ENCODE measurements at regions not wholly inside any gene's neighbourhood (a gene's known extent, or its start where the extent isn't known, plus 50 kb on each side); places are given as distances from the start of the nearest gene placed in this dataset.

DNA sequence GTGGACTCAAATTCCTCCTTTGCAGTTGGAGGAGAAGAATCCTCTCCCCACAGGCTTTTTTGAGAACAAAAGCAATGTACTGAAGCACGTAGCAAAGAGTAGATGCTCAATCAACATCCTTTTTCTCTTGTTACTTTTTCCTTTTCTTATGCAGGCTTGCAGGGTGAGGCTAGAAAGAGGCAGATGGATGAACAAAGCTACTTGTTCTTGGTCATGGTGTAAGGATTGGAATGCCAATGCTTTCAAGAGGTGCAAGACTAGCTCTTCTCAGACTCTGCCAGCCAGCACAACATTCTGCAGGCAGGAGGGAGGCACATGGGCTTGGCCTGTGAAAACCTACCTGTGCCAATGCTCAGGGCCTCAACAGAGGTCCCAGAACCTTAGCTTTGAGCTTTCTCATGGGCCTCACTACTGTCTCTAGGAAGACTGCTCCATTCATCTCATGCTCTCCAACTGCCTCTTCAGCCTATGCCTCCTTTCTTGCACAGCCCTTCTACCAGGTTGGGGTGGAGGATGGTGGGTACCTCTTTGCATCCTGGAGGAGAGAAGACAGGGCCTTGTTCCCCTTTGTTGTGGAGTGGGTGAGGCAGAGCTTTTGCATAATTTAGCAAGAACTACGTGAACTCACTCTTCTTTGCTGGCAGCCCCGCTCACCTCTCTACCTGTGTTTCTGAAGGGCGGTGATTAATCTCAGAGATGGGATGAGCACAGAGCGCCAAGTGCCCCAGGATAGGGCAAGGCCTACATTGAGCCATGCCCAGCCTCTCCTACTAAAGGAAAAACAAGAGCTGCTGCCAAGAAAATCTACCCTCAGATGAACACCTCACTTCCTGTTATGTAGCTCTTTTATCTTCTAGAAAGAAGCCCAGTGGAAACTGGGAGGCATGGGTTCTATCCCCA lies 1119.7 kb downstream of the VRK1 start:
- DNase-seq = no peak

DNA sequence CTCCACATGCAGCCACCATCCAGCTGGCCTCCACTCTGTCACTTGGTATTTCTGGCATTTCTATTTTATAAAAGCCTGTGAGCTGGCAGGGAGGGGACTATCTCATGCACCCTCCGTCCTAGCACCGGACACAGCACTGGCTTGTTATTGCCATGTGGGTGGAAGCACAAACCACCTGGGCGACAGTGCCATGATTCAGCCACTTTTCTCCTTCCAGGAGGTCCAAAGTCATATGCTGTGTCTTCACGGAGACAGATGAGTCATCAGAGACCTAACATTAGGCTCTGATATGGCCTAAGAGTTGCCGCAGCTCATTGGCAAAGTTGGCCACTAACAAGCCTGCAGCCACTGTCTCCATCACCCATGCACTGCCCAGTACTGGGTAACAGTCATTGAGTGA lies 1123.0 kb downstream of the VRK1 start:
- DNase-seq = no peak

DNA sequence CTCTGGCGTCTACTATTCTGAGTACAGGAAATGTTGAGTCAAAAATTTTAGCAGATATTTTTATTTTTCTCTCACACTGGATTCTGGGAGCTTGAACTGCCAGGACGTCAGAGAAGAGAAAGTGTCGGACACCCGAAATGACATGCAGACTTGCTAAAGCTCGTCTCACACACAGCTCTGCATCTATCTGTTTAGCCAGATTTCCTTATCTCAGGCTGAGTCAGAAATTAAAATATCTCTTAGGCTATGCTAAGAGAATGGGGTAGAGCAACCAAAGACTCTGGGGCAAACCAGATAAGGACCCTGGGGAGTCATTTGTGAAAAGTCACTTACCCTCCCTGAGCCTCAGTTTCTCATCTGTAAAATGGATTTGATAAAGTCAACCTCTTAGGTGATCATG lies 1124.1 kb downstream of the VRK1 start:
- no peak for DNase-seq

DNA sequence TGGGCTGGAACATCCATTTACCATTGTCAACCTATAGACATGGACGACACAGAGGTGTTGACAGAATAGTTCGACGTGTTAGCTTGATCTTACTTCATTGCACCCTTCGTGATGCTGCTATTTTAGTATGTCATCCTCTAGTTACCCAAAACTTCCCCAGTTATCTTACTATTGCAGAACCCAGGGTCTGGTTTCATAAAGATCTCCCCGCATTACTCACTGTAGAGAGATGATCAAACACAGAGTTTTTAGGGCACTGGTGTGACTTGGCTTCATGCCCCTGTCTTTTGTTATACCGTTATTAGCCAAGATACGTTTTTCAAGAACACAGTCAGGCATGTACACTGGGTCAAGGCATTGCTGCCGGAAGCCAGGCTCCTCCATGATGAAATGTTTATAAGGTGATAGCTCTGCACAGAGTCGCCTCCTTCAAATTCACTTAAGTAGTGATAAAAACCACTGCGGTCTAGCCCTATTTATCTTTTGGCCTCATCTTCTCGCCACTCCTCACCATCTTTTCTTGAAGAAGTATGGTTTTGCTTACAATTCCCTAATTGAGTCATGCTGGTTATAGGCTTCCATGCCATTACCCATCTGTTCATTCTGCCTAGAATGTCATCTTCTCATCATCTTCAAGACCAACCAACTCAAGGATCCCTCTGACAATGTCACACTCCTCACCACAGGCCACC lies 1127.9 kb downstream of the VRK1 start:
- DNase-seq = no peak

DNA sequence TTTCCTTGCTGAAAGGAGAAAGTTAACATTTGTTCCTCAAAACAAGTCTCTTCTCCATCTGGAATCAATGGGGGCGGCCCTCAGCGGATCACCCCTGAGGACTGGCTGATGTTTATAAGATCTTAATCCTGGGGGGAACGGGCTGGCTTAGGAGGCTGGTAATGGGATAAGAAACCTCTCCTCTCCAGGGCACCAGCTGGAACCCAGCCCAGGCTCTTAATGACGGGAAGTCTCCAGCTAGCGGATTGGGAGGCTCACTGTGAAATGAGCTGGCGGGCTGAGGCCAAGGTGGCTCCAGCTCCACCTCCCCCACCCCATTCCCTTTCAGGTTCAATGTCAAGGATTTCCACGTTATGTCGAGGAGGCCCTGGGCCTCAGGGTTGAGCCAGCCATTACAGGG lies 1133.0 kb downstream of the VRK1 start:
- no peak for DNase-seq

DNA sequence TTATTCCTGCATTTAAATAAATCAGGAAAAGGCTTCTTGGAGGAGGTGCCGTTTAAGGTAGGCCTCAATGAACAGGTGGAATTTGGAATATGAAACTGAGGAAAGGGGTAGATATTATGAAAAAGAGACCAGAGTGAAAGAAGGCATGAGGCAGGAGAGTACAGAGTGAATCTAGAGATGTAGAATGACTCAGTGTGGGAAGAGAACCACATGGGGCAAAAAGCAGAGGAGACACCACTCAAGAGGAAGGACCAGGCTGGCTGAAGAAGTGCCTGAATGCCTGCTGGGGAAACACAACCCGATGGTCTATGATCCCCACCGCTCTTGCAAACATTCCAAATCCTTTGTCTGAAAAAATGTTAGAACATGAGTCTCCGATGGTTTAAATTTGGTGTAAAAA lies 1134.1 kb downstream of the VRK1 start:
- no peak for DNase-seq

DNA sequence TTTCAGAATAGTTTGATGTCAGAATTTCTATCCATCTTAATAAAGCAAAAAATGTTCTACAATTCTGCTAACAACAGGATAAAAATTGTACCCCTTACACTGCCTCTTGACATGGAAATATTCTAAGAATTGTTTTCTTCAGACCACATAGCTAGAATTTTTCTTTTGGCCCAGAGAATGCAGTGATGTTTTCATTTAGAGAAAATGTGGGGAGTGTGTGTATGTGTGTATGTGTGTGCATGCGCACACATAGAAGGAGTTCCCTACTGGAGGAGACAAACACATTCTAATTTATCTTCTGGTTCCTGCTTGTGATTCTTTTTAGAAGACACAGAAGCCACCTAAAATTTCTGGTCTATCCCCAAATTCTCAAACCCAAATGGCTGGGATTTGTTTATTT lies 1145.7 kb downstream of the VRK1 start:
- DNase-seq = no peak

DNA sequence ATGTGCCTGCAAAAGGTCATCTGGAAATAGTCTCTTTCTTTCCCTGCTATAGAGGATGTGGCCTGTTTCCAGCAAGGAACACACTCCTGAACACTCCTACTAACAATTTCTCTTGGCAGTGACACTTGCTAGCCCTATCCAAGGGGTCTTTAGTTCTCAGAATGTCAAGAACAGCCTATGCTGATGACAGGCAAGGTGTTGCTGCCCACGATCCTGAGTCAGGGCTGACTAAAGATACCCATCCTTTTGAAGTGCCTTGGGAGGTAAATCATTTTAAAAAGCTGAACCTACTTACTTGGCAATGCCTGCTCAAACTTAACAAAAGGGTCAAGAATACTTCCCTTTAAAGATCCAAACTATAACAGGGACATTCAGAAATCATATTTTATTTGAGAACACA lies 1146.4 kb downstream of the VRK1 start:
- DNase-seq = no peak

DNA sequence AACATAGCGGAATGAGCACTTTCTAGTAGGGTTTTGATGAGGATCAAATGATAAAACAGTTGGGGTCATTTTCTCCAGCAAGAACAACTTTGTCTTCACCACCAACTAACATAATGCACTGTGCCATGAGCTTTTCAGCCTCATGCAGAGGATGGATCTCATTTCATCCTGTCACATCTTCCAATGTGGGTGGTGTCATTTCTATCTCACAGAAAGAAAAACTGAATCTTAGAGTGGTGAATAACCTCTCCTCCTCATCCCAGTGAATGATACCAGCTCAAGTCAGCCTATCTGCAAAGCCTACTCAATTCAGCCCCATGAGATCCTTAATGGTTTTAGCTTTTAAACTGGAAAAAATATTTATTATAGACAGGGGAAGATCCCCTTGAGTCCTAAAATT lies 1147.2 kb downstream of the VRK1 start:
- no peak for DNase-seq

DNA sequence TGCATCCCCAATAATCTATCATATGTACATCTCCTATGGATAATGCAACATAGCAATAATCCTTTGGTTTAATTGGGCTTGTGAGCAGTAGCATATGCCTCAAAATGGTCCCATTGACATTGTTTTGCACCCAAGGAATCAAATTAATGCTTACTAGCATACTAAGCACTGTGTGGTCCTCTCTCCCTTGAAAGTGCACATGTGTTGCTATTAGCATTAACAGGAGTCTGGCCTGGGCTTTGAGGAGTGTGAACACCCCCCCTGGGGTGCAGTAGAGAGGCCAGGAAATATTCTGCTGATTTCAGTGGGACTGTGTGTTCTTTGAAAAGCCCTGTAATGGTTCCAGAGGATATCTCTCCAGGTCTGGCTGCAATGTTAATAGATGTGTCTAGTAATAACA lies 1148.4 kb downstream of the VRK1 start:
- no peak for DNase-seq

DNA sequence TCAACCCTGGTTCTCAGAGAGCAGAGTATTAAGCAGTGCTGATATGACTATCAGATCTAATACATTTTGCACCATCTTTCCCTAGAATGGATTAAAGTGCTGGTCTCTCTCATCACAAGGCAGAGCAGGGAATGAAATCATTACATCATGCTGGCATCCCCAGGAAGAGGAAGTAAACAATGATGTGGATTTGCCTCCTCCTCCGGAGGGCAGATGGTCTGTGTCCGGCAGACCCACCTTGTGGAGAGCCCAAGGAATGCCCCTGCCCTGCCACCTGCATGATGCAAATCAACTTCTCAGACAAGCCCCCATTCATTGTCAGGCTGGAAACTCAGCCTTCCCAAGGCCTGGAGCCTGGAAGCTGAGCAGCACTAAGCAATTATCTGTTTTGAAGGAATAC lies 1149.1 kb downstream of the VRK1 start:
- no peak for DNase-seq

DNA sequence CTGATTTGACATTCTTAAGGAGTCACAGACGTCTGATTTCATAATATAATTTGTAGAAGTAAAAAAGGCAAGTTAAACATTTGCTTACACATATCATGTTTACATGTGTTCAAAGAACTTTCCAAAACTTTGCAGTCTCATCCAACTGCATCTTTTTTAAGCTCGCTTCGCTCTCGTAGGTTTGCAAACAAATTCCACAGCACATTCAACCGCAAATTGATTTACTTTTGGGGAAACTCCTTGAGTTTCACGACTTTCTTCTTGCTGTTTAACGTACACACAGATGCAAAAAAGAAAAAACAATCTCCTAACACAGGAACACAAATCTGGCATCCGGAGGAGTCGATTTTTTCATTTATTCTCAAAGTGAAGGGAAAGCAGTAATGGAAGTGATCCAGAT lies 1149.5 kb downstream of the VRK1 start:
- DNase-seq = no peak

DNA sequence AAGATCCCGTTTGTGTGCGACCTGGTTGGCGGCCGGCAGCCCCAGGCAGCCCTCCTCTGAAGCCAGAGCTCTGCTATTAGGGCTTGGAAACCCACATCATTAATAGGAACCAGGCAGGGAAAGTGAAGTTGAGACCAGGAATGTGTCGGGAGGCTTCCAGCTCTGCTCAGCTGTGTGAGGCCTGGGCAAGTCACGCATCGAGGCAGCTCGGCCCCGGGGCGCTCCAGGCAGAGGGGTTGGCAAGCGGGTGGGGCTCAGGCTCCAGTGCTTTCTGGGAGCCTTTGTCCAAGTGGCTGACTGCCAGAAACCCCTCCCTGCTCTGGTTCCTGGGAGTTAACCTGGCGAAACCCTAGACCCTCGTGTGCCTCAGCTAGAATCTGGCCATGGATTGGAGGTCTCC lies 1151.7 kb downstream of the VRK1 start:
- DNase-seq = no peak

DNA sequence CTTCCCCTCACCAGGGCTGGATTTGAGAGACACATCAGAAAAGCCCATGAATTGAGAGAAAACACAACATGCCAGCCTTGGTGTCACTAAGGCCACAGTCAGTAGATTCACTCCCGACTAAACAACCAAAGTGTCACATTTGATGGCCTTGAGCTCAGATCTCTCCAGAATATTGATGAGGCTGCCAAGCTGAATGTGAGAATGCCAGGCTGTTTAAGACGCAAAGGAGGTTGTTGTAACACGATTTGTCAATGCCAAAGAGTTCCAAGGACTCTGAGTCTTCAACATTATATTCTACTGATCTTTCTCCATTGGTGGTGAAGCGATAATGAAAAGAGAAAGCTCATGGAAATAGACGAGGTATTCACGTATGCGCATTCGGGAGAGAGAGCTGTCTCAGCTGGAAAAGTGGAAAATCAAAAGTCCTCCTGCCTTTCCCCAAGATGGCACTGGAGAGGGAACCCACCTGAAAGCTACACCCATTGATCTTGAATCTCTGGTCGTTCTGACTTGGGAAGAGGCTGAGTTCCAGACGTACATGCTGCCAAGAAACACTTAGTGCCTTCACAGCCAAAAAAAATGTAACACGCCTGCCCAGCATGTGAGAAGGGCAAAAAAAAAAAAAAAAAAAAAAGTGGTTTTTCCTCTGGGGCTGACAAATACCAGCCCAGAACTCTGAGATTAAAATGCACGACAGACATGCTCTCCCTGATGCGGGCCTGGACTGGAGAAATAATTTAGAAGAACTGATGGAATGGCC lies 1159.6 kb downstream of the VRK1 start:
- no peak for DNase-seq

DNA sequence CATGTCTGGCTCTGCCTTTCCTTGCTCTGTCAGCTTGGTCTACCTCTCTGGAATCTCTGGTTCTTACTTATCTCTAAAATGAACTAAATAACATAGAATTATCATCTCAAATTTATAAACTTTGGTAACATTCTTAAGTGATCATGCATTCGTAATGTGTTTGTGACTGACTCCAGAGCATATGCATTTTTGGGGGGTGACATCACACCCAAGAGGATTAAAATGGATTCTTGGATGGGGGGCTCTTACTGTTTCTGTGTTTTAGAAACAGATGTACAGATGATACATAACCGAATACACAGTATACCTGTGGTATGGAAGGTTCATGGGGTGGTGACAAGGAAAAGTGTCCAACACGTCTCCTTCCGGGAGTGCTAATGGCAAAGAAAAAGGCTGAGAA lies 1162.1 kb downstream of the VRK1 start:
- no peak for DNase-seq

DNA sequence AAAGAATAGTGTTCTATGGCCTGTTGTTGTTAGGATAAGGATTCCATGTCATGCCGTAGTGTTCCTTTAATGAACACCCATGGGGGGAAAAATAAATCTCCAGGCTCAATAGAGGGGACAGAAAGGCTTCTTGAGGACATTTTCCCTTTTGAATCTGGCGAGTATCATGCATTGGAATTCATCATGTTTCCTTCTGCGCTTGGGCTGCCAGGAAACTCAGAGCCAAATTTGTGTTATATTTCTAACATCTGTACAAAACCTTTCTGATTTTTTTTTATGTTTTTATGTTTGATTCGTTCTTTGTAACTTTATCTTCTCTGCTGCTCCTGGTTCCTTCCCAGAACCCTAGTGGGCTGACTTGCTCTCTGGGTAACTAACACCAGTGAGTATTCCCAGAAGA lies 1163.3 kb downstream of the VRK1 start:
- DNase-seq = no peak

DNA sequence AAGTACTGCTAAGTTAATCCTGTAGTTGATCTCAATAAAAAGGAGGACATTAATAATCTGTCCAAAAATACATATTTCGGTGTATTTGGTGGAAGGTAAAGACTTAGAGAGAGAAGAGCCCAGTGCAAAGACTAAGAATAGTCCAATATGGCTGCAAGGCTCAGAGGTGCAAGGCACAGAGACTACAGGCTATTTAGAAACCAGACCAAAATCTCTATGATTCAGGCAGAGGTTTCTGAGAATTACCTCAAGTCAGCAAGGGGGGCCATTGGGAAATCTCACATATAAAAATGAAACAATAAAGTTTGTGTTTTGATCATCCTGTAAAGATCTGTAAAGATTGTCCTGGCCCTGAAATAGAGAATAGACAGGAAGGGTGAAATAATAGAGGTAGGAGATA lies 1173.0 kb downstream of the VRK1 start:
- no peak for DNase-seq

DNA sequence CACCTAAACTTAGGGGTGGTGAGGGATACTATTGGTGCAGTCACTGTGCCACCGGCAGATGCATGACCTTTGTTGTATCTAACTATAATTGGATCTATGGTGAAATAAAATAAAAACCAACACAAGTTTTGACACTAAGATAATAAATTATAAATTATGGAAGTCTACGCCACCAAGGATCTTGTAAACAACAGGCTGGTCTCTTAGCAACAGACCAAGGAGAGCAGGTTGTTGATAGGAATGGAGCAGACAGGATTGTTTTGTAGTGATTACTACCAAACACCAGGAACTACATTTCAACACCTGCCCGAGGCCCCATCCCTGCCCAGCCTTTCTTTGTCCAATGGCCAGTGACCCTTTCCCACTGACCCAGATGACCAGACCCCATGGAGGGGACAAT lies 1178.0 kb downstream of the VRK1 start:
- DNase-seq = no peak

DNA sequence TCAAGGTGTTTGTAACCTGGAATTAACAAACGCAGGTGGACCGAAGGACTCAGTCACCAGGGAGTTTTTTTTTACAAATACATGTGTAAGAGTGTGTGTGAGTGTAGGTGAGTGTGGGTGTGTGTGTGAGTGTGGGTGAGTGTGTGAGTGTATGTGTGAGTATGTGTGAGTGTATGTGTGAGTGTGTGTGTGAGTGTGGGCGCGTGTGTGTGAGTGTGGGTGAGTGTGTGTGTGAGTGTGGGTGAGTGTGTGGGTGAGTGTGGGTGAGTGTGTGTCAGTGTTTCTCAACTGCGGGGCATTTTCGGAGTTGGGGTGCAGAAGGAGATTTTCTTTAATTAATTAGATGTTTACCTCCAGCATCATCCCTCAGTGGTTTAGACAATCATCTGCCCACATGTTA lies 1178.8 kb downstream of the VRK1 start:
- no peak for DNase-seq

DNA sequence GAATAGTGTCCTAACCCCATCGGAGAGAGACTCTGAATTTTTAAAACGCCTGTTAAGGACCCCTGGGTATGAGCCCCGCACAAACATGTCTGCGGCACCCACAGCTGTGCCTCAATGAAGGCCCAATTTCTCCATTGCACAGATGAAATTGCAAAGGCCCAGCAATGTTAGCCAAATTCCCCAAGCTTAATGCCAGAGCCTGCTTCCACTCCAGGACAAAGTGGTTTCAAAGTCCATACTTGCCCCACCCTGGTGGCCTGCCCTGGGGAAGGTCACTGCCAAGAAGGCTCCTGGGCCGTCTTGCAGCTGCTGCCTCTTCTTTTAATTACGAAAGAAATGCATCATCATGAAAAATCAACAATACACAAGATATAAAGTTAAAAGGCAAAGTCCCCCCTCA lies 1179.7 kb downstream of the VRK1 start:
- DNase-seq = peak; percentile 15

DNA sequence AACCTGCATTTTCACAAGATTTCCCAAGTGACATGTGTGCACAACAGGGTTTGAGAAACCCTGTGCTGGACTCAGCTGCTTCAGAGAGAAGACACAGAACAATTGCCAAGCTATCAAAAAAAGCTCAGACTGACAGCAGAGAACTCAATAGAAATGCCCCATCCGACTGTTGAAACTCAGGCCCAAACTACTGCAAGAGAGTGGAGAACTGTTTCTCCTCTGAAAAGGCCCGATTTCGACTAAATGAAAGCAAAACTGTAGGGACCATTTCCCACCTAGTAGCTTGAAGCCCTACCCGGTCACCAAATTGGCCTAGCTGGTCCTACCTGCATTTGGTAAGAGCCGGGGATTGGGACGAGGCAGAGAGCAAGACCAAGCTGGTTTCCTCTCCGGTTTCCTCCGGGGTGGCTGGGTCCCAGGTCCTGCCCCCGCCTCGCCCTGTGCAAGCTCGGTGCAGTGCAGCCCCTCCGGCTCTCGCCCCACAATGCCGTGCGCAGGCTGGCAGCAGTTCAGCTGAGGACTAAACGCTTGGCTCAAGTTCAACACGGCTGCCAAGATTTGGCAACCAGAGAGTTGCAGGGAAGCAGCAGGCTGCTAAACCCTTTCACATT lies 1180.6 kb downstream of the VRK1 start:
- peak; percentile 71 for DNase-seq

DNA sequence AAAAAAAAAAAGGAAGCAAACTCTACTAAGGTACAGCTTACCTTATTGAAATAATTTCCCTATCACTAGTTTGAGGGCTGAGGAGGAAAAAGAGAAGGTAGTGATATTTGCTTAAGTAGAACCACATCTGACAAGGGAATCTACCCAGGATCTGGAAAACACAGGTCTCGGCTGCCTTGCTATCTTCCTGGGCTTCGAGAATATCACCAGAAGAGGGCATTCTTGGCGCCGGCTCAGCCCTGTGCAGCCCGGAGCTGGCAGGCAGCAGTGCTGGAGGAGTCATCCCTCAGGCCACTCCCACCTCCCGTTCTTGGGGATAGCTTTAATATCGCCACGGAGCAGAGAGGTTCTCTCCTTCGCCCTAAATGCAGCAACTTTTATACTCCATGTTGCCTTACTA lies 1181.2 kb downstream of the VRK1 start:
- peak; percentile 68 for DNase-seq

DNA sequence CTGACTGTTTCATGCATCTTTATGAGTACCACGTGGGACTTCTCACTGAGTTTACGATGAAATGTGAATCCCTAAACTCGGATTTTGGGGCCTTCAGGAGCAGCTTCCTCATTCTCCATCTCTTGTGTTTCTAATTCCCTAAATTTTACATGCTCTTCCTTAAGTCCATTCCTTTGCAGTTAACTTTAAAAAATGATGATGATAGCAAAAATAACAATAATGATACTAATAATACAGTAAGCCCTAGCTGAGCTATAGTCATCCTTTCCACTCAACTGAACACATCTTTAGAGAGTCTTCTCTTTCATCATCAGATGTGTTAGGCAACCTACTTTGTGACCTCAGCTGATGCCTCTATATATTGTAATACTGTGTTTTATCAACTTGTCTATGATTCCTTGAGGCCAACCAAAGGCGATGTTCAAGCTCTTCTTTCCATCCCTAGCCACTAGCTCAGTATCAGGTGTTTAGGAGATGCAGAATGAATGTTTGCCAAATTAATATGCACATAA lies 1196.4 kb downstream of the VRK1 start:
- DNase-seq = no peak
